HepG2 (cell line): ENCODE measurements at regions not wholly inside any gene's neighbourhood (a gene's known extent, or its start where the extent isn't known, plus 50 kb on each side); places are given as distances from the start of the nearest gene placed in this dataset.

Experiments used
- ATAC-seq: fragments of 200-7000 bp; cut with Tn5 transposase; 3 replicates; pipeline ENCODE4 v1.9.1; 2020; ENCODE audit warnings: mild to moderate bottlenecking, moderate library complexity
- BruUV-seq: library from RNA; stranded (reverse); fragments of 400-500 nt; replicated peaks from 2 replicates; lab custom pipeline; 2021; lab: Mats Ljungman, UMichigan
- CTCF ChIA-PET: fragments of 300-600 bp; formaldehyde crosslinking; extraction: SDS; loops from one replicate; lab custom pipeline; 2021; ENCODE audit warnings: low total read pairs, inconsistent platforms, low intra/inter-chr PET ratio; lab: Yijun Ruan, JAX
- POLR2A ChIA-PET: fragments of 350-600 bp; sonication (Branson Sonifier 250); formaldehyde crosslinking; loops from one replicate; lab custom pipeline; 2020; ENCODE audit warnings: antibody characterized with exemption, inconsistent platforms; lab: Yijun Ruan, JAX
- DNase-seq: peaks from one replicate; pipeline ENCODE4 v3.0.0-alpha.2; 2015; ENCODE audit warnings: low spot score
- FAIRE-seq: peaks from 3 replicates; lab custom pipeline; 2011; peaks lifted over from hg19 to GRCh38; lab: Jason Lieb, UNC
- H2AFZ ChIP-seq: one replicate; pipeline ENCODE4 v1.6.1; 2011; ENCODE audit warnings: low read length, inconsistent platforms
- H3K27ac ChIP-seq: fragments of 300-600 bp; 3 replicates; pipeline ENCODE4 v1.8.0; 2011; ENCODE audit warnings: mixed run types, mild to moderate bottlenecking, mixed read lengths, low read length, inconsistent platforms; ENCODE audit not compliant: insufficient read depth; ENCODE audit errors: extremely low read length
- H3K27me3 ChIP-seq, 2 experiments: fragments of 200-600 bp in 1 of 2; 2 replicates in 1 of 2; 3 replicates in 1 of 2; pipeline versions ENCODE4 v1.6.0 to v1.8.0; 2011; ENCODE audit warnings: low read length in 2 of 2, mild to moderate bottlenecking in 2 of 2, moderate library complexity in 2 of 2, inconsistent platforms in 1 of 2; ENCODE audit not compliant: insufficient read depth in 2 of 2, control insufficient read depth in 1 of 2
- H3K36me3 ChIP-seq, 2 experiments: fragments of 200-600 bp in 1 of 2; replicated peaks in 1 of 2; 2 replicates in 1 of 2; 3 replicates in 1 of 2; pipeline versions ENCODE4 v1.5.1 to v1.8.0; 2011; ENCODE audit warnings: low read length in 2 of 2, inconsistent platforms in 1 of 2; ENCODE audit not compliant: insufficient read depth in 2 of 2, control insufficient read depth in 1 of 2
- H3K4me1 ChIP-seq: 2 replicates; pipeline ENCODE4 v1.5.1; 2012; ENCODE audit warnings: low read length, inconsistent platforms; ENCODE audit not compliant: insufficient read depth
- H3K4me2 ChIP-seq: 2 replicates; pipeline ENCODE4 v1.6.0; 2011; ENCODE audit warnings: low read depth, low read length, inconsistent platforms
- H3K4me3 ChIP-seq, 3 experiments: fragments of 200-600 bp in 1 of 3; sonication (generic), shearing (Covaris generic) in 1 of 3; replicated peaks in 1 of 3; 2 replicates each; pipeline ENCODE4 v1.5.1; 2011 to 2016; ENCODE audit warnings: low read length in 3 of 3, inconsistent platforms in 2 of 3, low read depth in 2 of 3, mild to moderate bottlenecking in 2 of 3, control low read depth in 1 of 3, mixed read lengths in 1 of 3; ENCODE audit not compliant: insufficient read depth in 1 of 3
- H3K79me2 ChIP-seq: one replicate; pipeline ENCODE4 v1.6.1; 2011; ENCODE audit warnings: low read length, inconsistent platforms; ENCODE audit not compliant: insufficient read depth
- H3K9ac ChIP-seq: 2 replicates; pipeline ENCODE4 v1.6.0; 2011; ENCODE audit warnings: mild to moderate bottlenecking, low read depth, low read length, inconsistent platforms; ENCODE audit not compliant: insufficient read depth
- H3K9me3 ChIP-seq: 2 replicates; pipeline ENCODE4 v1.5.1; 2012; ENCODE audit warnings: mild to moderate bottlenecking, low read length
- H4K20me1 ChIP-seq: 2 replicates; pipeline ENCODE4 v1.6.0; 2011; ENCODE audit warnings: inconsistent platforms, mild to moderate bottlenecking, low read length, moderate library complexity; ENCODE audit not compliant: insufficient read depth
- CBX1 ChIP-seq: IDR thresholded peaks from one replicate; pipeline ENCODE4 v1.6.1; 2016; ENCODE audit warnings: antibody characterized with exemption, low read depth
- FOXO1 ChIP-seq: sonication (generic); formaldehyde crosslinking; IDR thresholded peaks from 2 replicates; pipeline ENCODE4 v1.4.0; 2020; ENCODE audit warnings: missing genetic modification reagents
- GFI1 ChIP-seq: sonication (generic); formaldehyde crosslinking; IDR thresholded peaks from 2 replicates; pipeline ENCODE4 v1.5.0; 2020; ENCODE audit warnings: missing genetic modification reagents, mild to moderate bottlenecking, borderline replicate concordance
- GTF2F1 ChIP-seq: fragments of 150-350 bp; IDR thresholded peaks from 2 replicates; pipeline ENCODE4 v1.6.1; 2014; ENCODE audit warnings: low read length
- SMARCC2 ChIP-seq: fragments of 450-650 bp; IDR thresholded peaks from 2 replicates; pipeline ENCODE4 v1.6.1; 2017; ENCODE audit warnings: antibody characterized with exemption, mild to moderate bottlenecking
- SMC3 ChIP-seq: IDR thresholded peaks from 2 replicates; pipeline ENCODE4 v1.6.1; 2011; ENCODE audit warnings: low read length, improper control_type of control experiment
- THAP11 ChIP-seq: IDR thresholded peaks from 2 replicates; pipeline ENCODE4 v1.6.1; 2016; ENCODE audit warnings: missing biosample characterization, missing genetic modification reagents
- ZNF335 ChIP-seq: sonication (generic); formaldehyde crosslinking; IDR thresholded peaks from 2 replicates; pipeline ENCODE4 v1.4.0; 2020; ENCODE audit warnings: missing genetic modification reagents
- ZNF441 ChIP-seq: sonication (generic); formaldehyde crosslinking; IDR thresholded peaks from 2 replicates; pipeline ENCODE4 v1.7.0; 2021; ENCODE audit warnings: missing genetic modification reagents, borderline replicate concordance
- ZNF558 ChIP-seq: sonication (generic); formaldehyde crosslinking; IDR thresholded peaks from 2 replicates; pipeline ENCODE4 v1.9.0; 2022; ENCODE audit warnings: mild to moderate bottlenecking, missing genetic modification reagents, borderline replicate concordance
- ZNF619 ChIP-seq: sonication (generic); formaldehyde crosslinking; IDR thresholded peaks from 2 replicates; pipeline ENCODE4 v1.4.0; 2020; ENCODE audit warnings: mild to moderate bottlenecking, missing genetic modification reagents
- ZNF7 ChIP-seq: IDR thresholded peaks from 2 replicates; pipeline ENCODE4 v1.6.1; 2016; ENCODE audit warnings: missing biosample characterization, missing genetic modification reagents
- in situ Hi-C: cut with HindIII; loops from 2 replicates; pipeline ENCODE4 v1.10.0; 2017; ENCODE audit warnings: low pct_unique_long_range_greater_than_20kb; ENCODE audit not compliant: extremely low pct_ligation_motif_present
- intact Hi-C: fragments of 100-400 bp; cut with micrococcal nuclease; formaldehyde crosslinking; loops from one replicate; pipeline ENCODE4 v1.10.0; 2022; ENCODE audit not compliant: unreplicated experiment
- TF ChIP-seq, protein P1 (sequence below): IDR thresholded peaks from 2 replicates; pipeline ENCODE4 v1.6.1; 2018; ENCODE audit warnings: missing genetic modification reagents

DNA sequence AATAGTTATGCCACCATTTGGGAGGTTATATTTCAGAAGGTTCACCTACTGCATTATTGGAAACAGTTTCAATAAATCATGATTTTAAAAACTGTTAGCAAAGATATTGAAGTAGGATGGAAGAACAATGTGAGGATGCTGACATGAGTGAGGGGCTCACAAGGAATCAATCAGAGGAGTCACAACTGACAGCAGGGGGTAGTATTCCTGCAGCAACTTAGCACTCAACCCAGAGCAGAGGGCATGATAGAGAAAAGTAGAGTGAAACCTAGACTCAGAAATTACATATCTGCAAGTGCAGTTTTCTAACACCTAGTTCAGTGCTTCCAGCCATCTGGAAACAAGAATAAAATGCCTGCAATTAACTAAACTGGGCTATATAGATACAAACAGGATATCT lies 772.5 kb upstream of the USP15 start:
- Histone ChIP-seq H3K4me1 (no peaks in the 10 kb centered on the region), H4K20me1 (no peaks in the 10 kb centered on the region), H3K9ac (no peak overlapping the region), H3K4me2 (no peak overlapping the region), H3K27ac (no peak overlapping the region), H3K4me3 (no peak overlapping the region), H3K27me3 (no peaks in the 10 kb centered on the region), H3K9me3 (peaks cover 11% of the 10 kb centered on the region; the same call in 1 of the 2 replicates), H3K36me3 (no peaks in the 10 kb centered on the region), H3K79me2 (no peaks in the 10 kb centered on the region), H2AFZ (no peak overlapping the region)
- POLR2A ChIA-PET = no interaction called here
- no peak for TF ChIP-seq FOXO1 (CRISPR knock-in tag)
- TF ChIP-seq SMC3 = no peak
- no peak for TF ChIP-seq GTF2F1
- no peak for TF ChIP-seq ZNF619 (CRISPR knock-in tag)
- no peak for TF ChIP-seq ZNF558 (CRISPR knock-in tag)
- no peak for TF ChIP-seq THAP11 (CRISPR knock-in tag)
- TF ChIP-seq, protein P1, sequence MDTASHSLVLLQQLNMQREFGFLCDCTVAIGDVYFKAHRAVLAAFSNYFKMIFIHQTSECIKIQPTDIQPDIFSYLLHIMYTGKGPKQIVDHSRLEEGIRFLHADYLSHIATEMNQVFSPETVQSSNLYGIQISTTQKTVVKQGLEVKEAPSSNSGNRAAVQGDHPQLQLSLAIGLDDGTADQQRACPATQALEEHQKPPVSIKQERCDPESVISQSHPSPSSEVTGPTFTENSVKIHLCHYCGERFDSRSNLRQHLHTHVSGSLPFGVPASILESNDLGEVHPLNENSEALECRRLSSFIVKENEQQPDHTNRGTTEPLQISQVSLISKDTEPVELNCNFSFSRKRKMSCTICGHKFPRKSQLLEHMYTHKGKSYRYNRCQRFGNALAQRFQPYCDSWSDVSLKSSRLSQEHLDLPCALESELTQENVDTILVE (CRISPR knock-in tag) = no peak
- no peak for TF ChIP-seq ZNF335
- TF ChIP-seq GFI1 (CRISPR knock-in tag) = no peak
- no peak for TF ChIP-seq SMARCC2
- no peak for TF ChIP-seq ZNF441 (CRISPR knock-in tag)
- no peak for TF ChIP-seq ZNF7 (CRISPR knock-in tag)
- TF ChIP-seq CBX1 = no peak
- FAIRE-seq (no peak), DNase-seq (no peak), ATAC-seq (no peak)
- CTCF ChIA-PET = no interaction called here
- intact Hi-C loops = no loop called here
- no TSS peak for BruUV-seq
- in situ Hi-C loops = no loop called here
